ENCODE measurements at regions not wholly inside any gene's neighbourhood (a gene's known extent, or its start where the extent isn't known, plus 50 kb on each side); places are given as distances from the start of the nearest gene placed in this dataset.

DNA sequence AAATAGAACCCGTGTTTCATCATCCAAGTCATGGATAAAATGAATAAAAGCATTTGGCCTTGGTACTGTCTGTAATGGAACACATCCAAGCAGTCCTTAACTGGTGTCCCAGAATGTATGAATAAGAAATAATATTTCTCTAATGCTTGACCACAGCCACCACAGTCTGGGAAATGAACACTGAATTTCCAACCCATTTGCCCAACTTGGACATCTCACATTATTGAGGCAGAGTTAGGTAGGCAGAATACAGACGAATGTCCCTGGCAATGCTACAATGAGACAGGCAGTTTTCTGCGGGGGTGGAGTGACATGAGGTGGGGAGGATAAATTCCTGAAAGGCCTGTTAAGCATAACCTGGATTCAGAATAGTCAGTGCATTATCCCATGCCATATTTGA lies 245.7 kb downstream of the ZIC1 start:
- TF ChIP-seq, protein P1, sequence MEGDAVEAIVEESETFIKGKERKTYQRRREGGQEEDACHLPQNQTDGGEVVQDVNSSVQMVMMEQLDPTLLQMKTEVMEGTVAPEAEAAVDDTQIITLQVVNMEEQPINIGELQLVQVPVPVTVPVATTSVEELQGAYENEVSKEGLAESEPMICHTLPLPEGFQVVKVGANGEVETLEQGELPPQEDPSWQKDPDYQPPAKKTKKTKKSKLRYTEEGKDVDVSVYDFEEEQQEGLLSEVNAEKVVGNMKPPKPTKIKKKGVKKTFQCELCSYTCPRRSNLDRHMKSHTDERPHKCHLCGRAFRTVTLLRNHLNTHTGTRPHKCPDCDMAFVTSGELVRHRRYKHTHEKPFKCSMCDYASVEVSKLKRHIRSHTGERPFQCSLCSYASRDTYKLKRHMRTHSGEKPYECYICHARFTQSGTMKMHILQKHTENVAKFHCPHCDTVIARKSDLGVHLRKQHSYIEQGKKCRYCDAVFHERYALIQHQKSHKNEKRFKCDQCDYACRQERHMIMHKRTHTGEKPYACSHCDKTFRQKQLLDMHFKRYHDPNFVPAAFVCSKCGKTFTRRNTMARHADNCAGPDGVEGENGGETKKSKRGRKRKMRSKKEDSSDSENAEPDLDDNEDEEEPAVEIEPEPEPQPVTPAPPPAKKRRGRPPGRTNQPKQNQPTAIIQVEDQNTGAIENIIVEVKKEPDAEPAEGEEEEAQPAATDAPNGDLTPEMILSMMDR (IDR thresholded peaks at IDR 0.05) = no peak
- TF ChIP-seq POLR2AphosphoS5 (IDR thresholded peaks at IDR 0.05) = no peak
- TF ChIP-seq POLR2A (IDR thresholded peaks at IDR 0.05) = no peak
